ENCODE measurements at regions not wholly inside any gene's neighbourhood (a gene's known extent, or its start where the extent isn't known, plus 50 kb on each side); places are given as distances from the start of the nearest gene placed in this dataset.

DNA sequence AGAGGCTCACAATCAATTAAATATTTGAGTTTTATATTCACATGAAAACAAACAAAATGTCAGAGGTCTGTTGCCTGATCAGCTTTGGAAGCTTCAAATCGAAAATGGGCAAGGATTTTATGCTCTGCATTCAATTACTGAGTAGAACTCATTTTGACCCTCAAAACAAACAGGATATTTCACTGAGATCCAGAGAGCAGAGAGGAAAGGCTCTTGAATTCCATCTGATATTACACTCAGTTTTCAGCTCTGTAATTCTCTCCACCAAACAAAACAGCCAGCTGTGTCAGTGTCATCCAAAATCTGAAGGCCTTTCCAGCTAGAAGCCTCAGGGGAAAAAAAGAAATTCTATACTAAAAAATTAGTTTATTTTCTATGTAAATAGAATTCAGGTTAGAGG lies 128.6 kb upstream of the FLRT2 start:
- no peak for TF ChIP-seq POLR2A (IDR thresholded peaks at IDR 0.05)
- no peak for TF ChIP-seq CTCF (IDR thresholded peaks at IDR 0.05)
